ENCODE measurements at regions not wholly inside any gene's neighbourhood (a gene's known extent, or its start where the extent isn't known, plus 50 kb on each side); places are given as distances from the start of the nearest gene placed in this dataset.

DNA sequence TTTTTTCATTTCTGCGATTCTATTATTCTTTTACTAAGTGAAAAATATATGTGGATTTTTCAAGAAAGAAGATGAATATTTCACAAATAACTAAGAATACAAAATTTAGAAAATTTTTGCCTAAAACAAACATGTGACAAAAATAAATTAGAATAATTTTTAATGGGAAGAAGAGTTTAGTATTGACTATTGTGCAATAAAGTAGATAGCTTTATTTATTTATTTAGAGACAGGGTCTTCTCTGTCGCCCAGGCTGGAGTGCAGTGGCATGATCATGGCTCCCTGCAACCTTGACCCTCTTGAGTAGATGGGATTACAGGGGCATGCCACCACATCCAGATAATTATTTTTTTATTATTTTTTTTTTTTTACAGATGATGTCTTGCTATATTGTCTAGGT is 95.3 kb upstream of the PAQR3 start:
- TF ChIP-seq FOXK2 (IDR thresholded peaks at IDR 0.05) (no peak), HDGF (IDR thresholded peaks at IDR 0.05; ENCODE audit: borderline replicate concordance) (no peak), SP1 (IDR thresholded peaks at IDR 0.05) (no peak), TARDBP (IDR thresholded peaks at IDR 0.05) (no peak), FOXA1 (IDR thresholded peaks at IDR 0.05) (no peak), ELF4 (IDR thresholded peaks at IDR 0.05) (no peak), CTBP1 (IDR thresholded peaks at IDR 0.05; ENCODE audit: borderline replicate concordance) (no peak), NFRKB (IDR thresholded peaks at IDR 0.05) (no peak), SUZ12 (IDR thresholded peaks at IDR 0.05) (no peak), FOXM1 (IDR thresholded peaks at IDR 0.05; ENCODE audit: borderline replicate concordance) (no peak), LEF1 (IDR thresholded peaks at IDR 0.05; ENCODE audit: borderline replicate concordance) (no peak), BHLHE40 (IDR thresholded peaks at IDR 0.05; ENCODE audit: borderline replicate concordance) (no peak), L3MBTL2 (conservative IDR thresholded peaks at IDR 0.05) (no peak), ARNT (IDR thresholded peaks at IDR 0.05) (no peak), ZNF384 (IDR thresholded peaks at IDR 0.05) (no peak)
- TF ChIP-seq, protein P1, sequence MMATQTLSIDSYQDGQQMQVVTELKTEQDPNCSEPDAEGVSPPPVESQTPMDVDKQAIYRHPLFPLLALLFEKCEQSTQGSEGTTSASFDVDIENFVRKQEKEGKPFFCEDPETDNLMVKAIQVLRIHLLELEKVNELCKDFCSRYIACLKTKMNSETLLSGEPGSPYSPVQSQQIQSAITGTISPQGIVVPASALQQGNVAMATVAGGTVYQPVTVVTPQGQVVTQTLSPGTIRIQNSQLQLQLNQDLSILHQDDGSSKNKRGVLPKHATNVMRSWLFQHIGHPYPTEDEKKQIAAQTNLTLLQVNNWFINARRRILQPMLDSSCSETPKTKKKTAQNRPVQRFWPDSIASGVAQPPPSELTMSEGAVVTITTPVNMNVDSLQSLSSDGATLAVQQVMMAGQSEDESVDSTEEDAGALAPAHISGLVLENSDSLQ (IDR thresholded peaks at IDR 0.05) = no peak
- ChIA-PET CTCF (no interaction called here), POLR2A (no interaction called here)
- DNase-seq (ENCODE audit: extremely low spot score) = no peak

DNA sequence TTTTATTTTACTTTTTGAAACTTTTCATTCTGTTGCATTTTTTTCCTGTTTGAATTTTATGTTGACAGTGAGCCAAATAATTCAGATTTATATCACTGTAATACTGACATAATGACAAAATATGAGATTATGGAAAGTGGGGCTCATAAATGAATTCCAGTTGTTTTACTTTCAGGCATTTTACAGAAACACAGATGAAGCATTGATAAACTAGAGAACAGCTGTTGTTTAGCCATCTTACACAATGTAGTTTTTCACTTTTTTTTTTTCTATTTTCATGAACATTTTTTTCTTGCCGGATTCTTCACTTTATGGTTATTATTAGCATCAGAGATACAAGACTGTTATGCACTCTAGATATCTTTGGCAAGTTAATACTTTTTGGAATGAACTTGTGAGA is 91.7 kb upstream of the PAQR3 start:
- TF ChIP-seq FOXM1 (IDR thresholded peaks at IDR 0.05; ENCODE audit: borderline replicate concordance) (no peak), BHLHE40 (IDR thresholded peaks at IDR 0.05; ENCODE audit: borderline replicate concordance) (no peak), L3MBTL2 (conservative IDR thresholded peaks at IDR 0.05) (no peak), FOXK2 (IDR thresholded peaks at IDR 0.05) (no peak), FOXA1 (IDR thresholded peaks at IDR 0.05) (no peak), SP1 (IDR thresholded peaks at IDR 0.05) (no peak), SUZ12 (IDR thresholded peaks at IDR 0.05) (no peak), ZNF384 (IDR thresholded peaks at IDR 0.05) (no peak), LEF1 (IDR thresholded peaks at IDR 0.05; ENCODE audit: borderline replicate concordance) (no peak), NFRKB (IDR thresholded peaks at IDR 0.05) (no peak), HDGF (IDR thresholded peaks at IDR 0.05; ENCODE audit: borderline replicate concordance) (no peak), CTBP1 (IDR thresholded peaks at IDR 0.05; ENCODE audit: borderline replicate concordance) (no peak), ARNT (IDR thresholded peaks at IDR 0.05) (no peak), ELF4 (IDR thresholded peaks at IDR 0.05) (no peak), TARDBP (IDR thresholded peaks at IDR 0.05) (no peak)
- TF ChIP-seq, protein P1 (IDR thresholded peaks at IDR 0.05) = no peak
- POLR2A ChIA-PET = no interaction called here
- CTCF ChIA-PET = no interaction called here
- DNase-seq (ENCODE audit: extremely low spot score) = no peak

DNA sequence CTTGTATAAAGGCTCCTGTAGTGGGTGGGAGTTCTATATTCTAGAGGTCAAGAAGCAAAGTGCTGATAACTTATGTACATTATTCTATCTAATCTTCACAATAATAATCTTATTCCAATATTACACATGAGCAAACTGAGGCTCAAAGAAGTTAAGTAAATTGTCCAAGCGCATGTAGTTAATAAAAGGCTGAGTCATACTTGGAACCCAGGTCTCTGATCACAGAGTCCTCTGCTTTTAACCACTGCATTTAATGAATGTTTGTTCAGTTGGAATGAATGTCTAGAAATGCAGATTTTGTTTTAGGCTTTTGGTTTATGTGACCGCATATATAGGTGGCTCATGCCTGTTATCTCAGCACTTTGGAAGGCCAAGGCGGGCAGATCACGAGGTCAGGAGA is 88.4 kb upstream of the PAQR3 start:
- ChIA-PET POLR2A (no interaction called here), CTCF (no interaction called here)
- TF ChIP-seq LEF1 (IDR thresholded peaks at IDR 0.05; ENCODE audit: borderline replicate concordance) (no peak), FOXA1 (IDR thresholded peaks at IDR 0.05) (no peak), TARDBP (IDR thresholded peaks at IDR 0.05) (no peak), FOXK2 (IDR thresholded peaks at IDR 0.05) (no peak), SP1 (IDR thresholded peaks at IDR 0.05) (no peak), ELF4 (IDR thresholded peaks at IDR 0.05) (no peak), BHLHE40 (IDR thresholded peaks at IDR 0.05; ENCODE audit: borderline replicate concordance) (no peak), ZNF384 (IDR thresholded peaks at IDR 0.05) (no peak), FOXM1 (IDR thresholded peaks at IDR 0.05; ENCODE audit: borderline replicate concordance) (no peak), NFRKB (IDR thresholded peaks at IDR 0.05) (no peak), SUZ12 (IDR thresholded peaks at IDR 0.05) (no peak), L3MBTL2 (conservative IDR thresholded peaks at IDR 0.05) (no peak), HDGF (IDR thresholded peaks at IDR 0.05; ENCODE audit: borderline replicate concordance) (no peak), CTBP1 (IDR thresholded peaks at IDR 0.05; ENCODE audit: borderline replicate concordance) (no peak), ARNT (IDR thresholded peaks at IDR 0.05) (no peak)
- TF ChIP-seq, protein P1 (IDR thresholded peaks at IDR 0.05) = no peak
- DNase-seq (ENCODE audit: extremely low spot score) = no peak

DNA sequence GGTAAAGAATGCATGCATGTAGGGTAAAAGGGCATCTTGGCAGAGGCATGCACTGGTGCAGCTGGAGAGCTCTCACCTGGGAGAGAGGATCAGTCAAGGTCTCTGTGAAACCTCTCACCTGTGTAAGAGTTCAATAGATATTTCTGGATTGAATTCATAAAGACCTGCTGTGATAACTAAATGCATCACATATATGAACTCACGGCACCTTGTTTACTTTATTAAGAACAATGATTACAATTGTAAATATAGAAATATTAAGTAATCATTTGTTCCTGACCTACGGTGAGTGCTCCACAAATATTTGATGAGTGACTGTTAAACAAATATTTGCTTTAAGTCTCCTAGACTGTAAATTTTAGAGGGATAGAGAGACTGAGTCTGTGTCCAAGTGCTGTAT is 85.9 kb upstream of the PAQR3 start:
- TF ChIP-seq, protein P1 (IDR thresholded peaks at IDR 0.05) = no peak
- TF ChIP-seq L3MBTL2 (conservative IDR thresholded peaks at IDR 0.05) (no peak), FOXA1 (IDR thresholded peaks at IDR 0.05) (no peak), ARNT (IDR thresholded peaks at IDR 0.05) (no peak), FOXM1 (IDR thresholded peaks at IDR 0.05; ENCODE audit: borderline replicate concordance) (no peak), ELF4 (IDR thresholded peaks at IDR 0.05) (no peak), SUZ12 (IDR thresholded peaks at IDR 0.05) (no peak), BHLHE40 (IDR thresholded peaks at IDR 0.05; ENCODE audit: borderline replicate concordance) (no peak), ZNF384 (IDR thresholded peaks at IDR 0.05) (no peak), CTBP1 (IDR thresholded peaks at IDR 0.05; ENCODE audit: borderline replicate concordance) (no peak), LEF1 (IDR thresholded peaks at IDR 0.05; ENCODE audit: borderline replicate concordance) (no peak), TARDBP (IDR thresholded peaks at IDR 0.05) (no peak), NFRKB (IDR thresholded peaks at IDR 0.05) (no peak), SP1 (IDR thresholded peaks at IDR 0.05) (no peak)
- ChIA-PET CTCF (no interaction called here), POLR2A (no interaction called here)
- no peak for DNase-seq (ENCODE audit: extremely low spot score)

DNA sequence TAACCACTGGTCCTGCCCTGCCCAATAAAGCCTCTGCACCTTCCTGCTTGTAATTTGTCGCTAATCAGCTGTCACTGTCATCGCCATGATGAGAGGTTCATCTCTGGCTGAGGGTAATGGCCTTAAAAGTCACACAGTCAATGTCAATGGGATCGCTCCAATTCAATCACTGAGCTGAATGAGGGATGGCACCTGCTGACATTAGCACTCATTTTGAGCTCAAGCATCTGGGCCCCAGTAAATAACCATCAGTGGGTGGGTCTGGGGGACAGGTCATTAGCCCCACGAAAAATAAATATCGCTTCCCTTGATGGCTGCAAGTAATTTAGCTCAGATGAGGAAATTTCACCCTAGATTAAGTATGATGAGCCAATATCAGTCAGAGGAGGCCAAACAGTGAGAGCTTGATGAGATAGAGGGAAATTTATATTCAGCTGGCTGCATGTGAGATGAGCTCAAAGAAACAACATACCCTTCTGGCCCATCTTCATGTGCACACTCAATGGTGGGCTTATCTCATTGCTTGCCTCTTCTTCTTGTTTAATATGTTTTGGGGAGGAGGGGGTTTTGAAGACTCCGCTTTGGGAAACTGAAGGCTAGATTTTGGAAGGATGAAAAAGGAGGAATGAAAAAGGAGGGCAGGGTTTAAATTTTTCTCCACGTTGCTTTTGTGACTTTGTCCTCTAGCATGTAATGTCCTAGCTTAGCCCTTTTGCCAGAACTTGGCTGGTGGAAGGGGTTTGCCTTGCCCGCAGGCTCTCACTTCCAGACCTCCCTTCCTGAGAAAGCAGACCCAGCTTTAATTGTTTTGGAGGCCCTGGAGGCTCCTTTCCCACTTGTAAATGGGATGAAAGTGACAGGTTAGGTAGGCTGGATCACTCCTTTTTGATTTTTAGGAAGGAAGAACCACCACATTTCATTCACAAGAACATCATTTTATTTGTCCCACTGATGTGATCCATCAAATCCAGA is 84.8 kb upstream of the PAQR3 start:
- TF ChIP-seq FOXM1 (IDR thresholded peaks at IDR 0.05; ENCODE audit: borderline replicate concordance) (no peak), HDGF (IDR thresholded peaks at IDR 0.05; ENCODE audit: borderline replicate concordance) (no peak), LEF1 (IDR thresholded peaks at IDR 0.05; ENCODE audit: borderline replicate concordance) (no peak), FOXA1 (IDR thresholded peaks at IDR 0.05) (no peak), NFRKB (IDR thresholded peaks at IDR 0.05) (no peak), BHLHE40 (IDR thresholded peaks at IDR 0.05; ENCODE audit: borderline replicate concordance) (no peak), ZNF384 (IDR thresholded peaks at IDR 0.05) (no peak), FOXK2 (IDR thresholded peaks at IDR 0.05) (no peak), SUZ12 (IDR thresholded peaks at IDR 0.05) (no peak), ELF4 (IDR thresholded peaks at IDR 0.05) (no peak), L3MBTL2 (conservative IDR thresholded peaks at IDR 0.05) (no peak), TARDBP (IDR thresholded peaks at IDR 0.05) (no peak)
- DNase-seq (ENCODE audit: extremely low spot score) = no peak
- CTCF ChIA-PET = no interaction called here
- POLR2A ChIA-PET = no interaction called here
